Keratinocyte (primary cell): ENCODE measurements at regions not wholly inside any gene's neighbourhood (a gene's known extent, or its start where the extent isn't known, plus 50 kb on each side); places are given as distances from the start of the nearest gene placed in this dataset.

Source experiments
- CTCF ChIP-seq, 3 experiments: IDR thresholded peaks in 1 of 3; conservative IDR thresholded peaks in 1 of 3; optimal IDR thresholded peaks in 1 of 3; 2 replicates in 2 of 3; 3 replicates in 1 of 3; pipeline versions ENCODE3 to v1.5.1; 2011; ENCODE audit warnings: low read length in 3 of 3, mild to moderate bottlenecking in 3 of 3, moderate library complexity in 2 of 3, control low read depth in 1 of 3, inconsistent platforms in 1 of 3; ENCODE audit not compliant: insufficient read depth in 2 of 3; ENCODE audit errors: extremely low read depth in 1 of 3
- EZH2 ChIP-seq: IDR thresholded peaks from one replicate; pipeline ENCODE4 v1.6.1; 2012; ENCODE audit warnings: inconsistent platforms, mild to moderate bottlenecking, low read length, moderate library complexity

- no peak for TF ChIP-seq CTCF (optimal IDR thresholded peaks at IDR 0.05 in 1 of 3, IDR thresholded peaks at IDR 0.05 in 1 of 3, conservative IDR thresholded peaks at IDR 0.05 in 1 of 3; ENCODE audit: extremely low read depth in 1 of 3, insufficient read depth in 2 of 3, low read length in 3 of 3)
- TF ChIP-seq EZH2, result no peak
Measured at GRCh38 chr5:28914297-28914696, 1875.9 kb upstream of the CDH9 start.
